ENCODE measurements at regions not wholly inside any gene's neighbourhood (a gene's known extent, or its start where the extent isn't known, plus 50 kb on each side); places are given as distances from the start of the nearest gene placed in this dataset.

DNA sequence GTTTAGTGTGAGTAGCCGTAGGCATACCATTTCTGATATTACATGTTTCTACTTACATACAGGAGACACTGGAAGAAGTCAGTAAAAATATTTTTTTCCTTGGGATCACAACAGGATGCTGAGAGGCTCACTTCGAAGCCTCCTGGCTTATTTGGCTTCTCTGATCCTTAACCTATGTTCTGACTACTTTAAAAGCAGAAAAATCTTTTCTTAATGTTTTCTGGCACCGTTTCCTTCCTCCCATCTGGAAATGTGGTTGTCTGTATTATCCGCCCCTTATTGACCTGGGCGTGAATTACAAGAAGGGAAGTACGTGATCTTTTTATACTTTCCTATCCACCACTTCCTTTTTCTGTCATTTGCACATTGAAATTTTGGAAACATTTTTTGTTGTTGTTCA lies 379.6 kb downstream of the COL12A1 start:
- Histone ChIP-seq H3K4me3 (ENCODE audit: insufficient read length, low read depth) (no peak overlapping the region), H3K4me1 (ENCODE audit: insufficient read depth, insufficient read length) (no peaks in the 10 kb centered on the region), H3K9me3 (ENCODE audit: insufficient read depth, low read length) (no peaks in the 10 kb centered on the region), H3K36me3 (ENCODE audit: insufficient read depth, insufficient read length, low read length) (no peaks in the 10 kb centered on the region), H3K9ac (ENCODE audit: insufficient read length, low read depth) (no peak overlapping the region), H3K27me3 (ENCODE audit: insufficient read depth, insufficient read length) (no peaks in the 10 kb centered on the region)
- TF ChIP-seq ZNF274 (IDR thresholded peaks at IDR 0.05; ENCODE audit: low read depth, low read length) (no peak), YY1 (IDR thresholded peaks at IDR 0.05; ENCODE audit: insufficient read depth, insufficient read length) (no peak), SUZ12 (IDR thresholded peaks at IDR 0.05; ENCODE audit: extremely low read depth, insufficient read depth, insufficient read length) (no peak)
- no peak for DNase-seq (ENCODE audit: low read depth, low spot score)

DNA sequence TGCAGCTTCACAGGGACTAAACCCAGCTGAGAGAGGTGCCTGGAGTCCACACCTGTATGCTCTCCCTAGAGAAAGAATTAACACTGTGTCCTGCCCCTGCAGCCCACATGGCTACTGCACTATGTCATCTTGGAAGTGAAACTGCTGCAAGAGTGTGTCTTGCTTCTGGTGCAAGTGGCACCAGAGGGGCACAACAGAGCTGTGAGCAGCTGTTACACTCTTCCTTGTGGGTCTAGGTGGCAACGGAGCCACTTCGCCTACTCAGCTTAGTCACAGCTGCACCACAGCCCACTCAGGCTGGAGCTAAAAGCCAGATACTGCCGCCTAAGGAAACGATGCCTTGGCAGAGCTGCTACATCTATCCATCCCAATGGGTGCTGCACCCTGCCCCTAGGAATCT lies 391.4 kb downstream of the COL12A1 start:
- Histone ChIP-seq H3K9me3 (ENCODE audit: insufficient read depth, low read length) (no peaks in the 10 kb centered on the region), H3K4me1 (ENCODE audit: insufficient read depth, insufficient read length) (no peaks in the 10 kb centered on the region), H3K36me3 (ENCODE audit: insufficient read depth, insufficient read length, low read length) (no peaks in the 10 kb centered on the region), H3K27me3 (ENCODE audit: insufficient read depth, insufficient read length) (no peaks in the 10 kb centered on the region), H3K9ac (ENCODE audit: insufficient read length, low read depth) (no peak overlapping the region), H3K4me3 (ENCODE audit: insufficient read length, low read depth) (no peak overlapping the region)
- TF ChIP-seq YY1 (IDR thresholded peaks at IDR 0.05; ENCODE audit: insufficient read depth, insufficient read length) (no peak), SUZ12 (IDR thresholded peaks at IDR 0.05; ENCODE audit: extremely low read depth, insufficient read depth, insufficient read length) (no peak), ZNF274 (IDR thresholded peaks at IDR 0.05; ENCODE audit: low read depth, low read length) (no peak)
- DNase-seq (ENCODE audit: low read depth, low spot score), result no peak

DNA sequence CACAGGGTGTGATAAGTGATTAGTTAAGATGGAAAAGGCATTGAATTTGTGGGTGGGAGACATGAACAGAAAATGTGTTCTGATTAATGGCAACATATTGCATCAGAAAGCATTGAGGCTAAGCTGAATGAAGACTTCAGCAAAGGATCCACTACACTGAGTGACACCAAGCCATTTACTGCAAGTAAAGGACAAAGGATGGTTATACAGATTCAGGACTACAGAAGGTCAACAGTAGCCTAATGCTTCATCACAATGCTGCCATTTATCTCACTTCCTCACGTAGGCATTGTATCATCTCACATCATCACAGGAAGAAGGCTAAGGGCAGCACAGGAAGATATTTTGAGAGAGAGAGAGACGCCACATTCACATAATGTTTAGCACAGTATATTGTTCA lies 398.2 kb downstream of the COL12A1 start:
- no peaks in the 10 kb centered on the region for H3K4me1 ChIP-seq (ENCODE audit: insufficient read depth, insufficient read length)
- DNase-seq (ENCODE audit: low read depth, low spot score), result no peak
- TF ChIP-seq SUZ12 (IDR thresholded peaks at IDR 0.05; ENCODE audit: extremely low read depth, insufficient read depth, insufficient read length) (no peak), YY1 (IDR thresholded peaks at IDR 0.05; ENCODE audit: insufficient read depth, insufficient read length) (no peak), ZNF274 (IDR thresholded peaks at IDR 0.05; ENCODE audit: low read depth, low read length) (no peak)
- H3K4me3 ChIP-seq (ENCODE audit: insufficient read length, low read depth), result no peak overlapping the region
- no peaks in the 10 kb centered on the region for H3K27me3 ChIP-seq (ENCODE audit: insufficient read depth, insufficient read length)
- H3K36me3 ChIP-seq (ENCODE audit: insufficient read depth, insufficient read length, low read length), result no peaks in the 10 kb centered on the region
- H3K9ac ChIP-seq (ENCODE audit: insufficient read length, low read depth), result no peak overlapping the region
- no peaks in the 10 kb centered on the region for H3K9me3 ChIP-seq (ENCODE audit: insufficient read depth, low read length)

DNA sequence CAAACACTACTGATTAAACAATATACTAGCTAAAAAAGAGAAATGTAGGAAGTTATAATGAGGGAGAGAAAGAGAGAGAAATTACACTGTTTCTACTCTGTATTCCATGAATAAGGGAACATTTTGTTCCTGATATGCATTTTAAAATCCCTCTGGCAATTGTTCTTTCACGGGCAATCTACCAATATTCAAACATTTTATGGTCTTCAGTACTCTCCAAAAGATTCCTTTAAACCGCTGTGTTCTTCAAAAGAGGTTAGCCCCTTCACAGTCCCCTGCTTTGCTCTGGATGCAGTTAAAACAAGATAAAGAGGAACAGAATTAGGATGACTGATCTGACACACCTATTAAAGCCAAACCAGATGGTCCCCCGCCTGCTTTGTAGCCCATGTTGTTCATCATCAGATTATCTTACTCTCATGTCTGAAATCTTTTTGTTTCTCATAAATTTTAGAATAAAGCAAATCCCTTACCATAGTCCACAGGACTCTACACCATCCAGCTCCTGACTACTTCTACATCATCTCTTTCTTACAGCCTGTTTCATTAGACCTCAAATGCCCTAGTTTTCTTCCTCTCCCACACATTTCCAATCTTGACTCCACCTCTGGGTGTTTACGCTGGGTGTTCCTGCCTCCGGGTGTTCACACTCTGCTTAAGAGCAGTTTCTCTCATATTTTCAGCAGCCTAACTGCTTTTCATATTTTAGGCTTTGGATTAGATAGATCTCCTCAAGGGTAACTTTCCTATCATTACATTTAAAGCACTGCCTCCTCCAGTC lies 399.7 kb downstream of the COL12A1 start:
- H3K4me1 ChIP-seq (ENCODE audit: insufficient read depth, insufficient read length), result no peaks in the 10 kb centered on the region
- no peaks in the 10 kb centered on the region for H3K27me3 ChIP-seq (ENCODE audit: insufficient read depth, insufficient read length)
- no peaks in the 10 kb centered on the region for H3K36me3 ChIP-seq (ENCODE audit: insufficient read depth, insufficient read length, low read length)
- H3K9me3 ChIP-seq (ENCODE audit: insufficient read depth, low read length), result 0 out of 2 replicates have a peak, but pooled peaks cover 1% of the 10 kb centered on the region
- DNase-seq (ENCODE audit: low read depth, low spot score), result no peak
- no peak overlapping the region for H3K4me3 ChIP-seq (ENCODE audit: insufficient read length, low read depth)
- no peak for TF ChIP-seq SUZ12 (IDR thresholded peaks at IDR 0.05; ENCODE audit: extremely low read depth, insufficient read depth, insufficient read length)
- no peak for TF ChIP-seq YY1 (IDR thresholded peaks at IDR 0.05; ENCODE audit: insufficient read depth, insufficient read length)
- no peak for TF ChIP-seq ZNF274 (IDR thresholded peaks at IDR 0.05; ENCODE audit: low read depth, low read length)
- no peak overlapping the region for H3K9ac ChIP-seq (ENCODE audit: insufficient read length, low read depth)

DNA sequence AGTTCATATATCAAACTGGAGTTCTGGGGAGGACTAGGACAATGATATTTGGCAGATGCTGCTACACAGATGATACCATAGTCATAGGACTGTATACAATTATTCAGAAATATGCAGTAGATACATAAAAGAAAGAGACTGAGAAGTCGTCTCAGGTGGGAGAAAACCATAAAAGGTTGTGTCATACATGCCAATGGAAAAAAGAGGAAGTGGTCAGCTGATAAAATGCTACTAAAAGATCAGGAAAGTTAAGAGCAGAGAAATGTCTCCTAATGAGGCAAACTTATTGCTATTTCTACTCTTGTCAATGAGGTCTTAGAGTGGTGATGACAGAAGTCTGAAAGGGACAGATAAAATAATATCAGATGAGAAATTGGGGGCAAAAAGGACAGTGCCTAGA lies 407.6 kb downstream of the COL12A1 start:
- no peak for DNase-seq (ENCODE audit: low read depth, low spot score)
- Histone ChIP-seq H3K27me3 (ENCODE audit: insufficient read depth, insufficient read length) (no peaks in the 10 kb centered on the region), H3K4me3 (ENCODE audit: insufficient read length, low read depth) (no peak overlapping the region), H3K9ac (ENCODE audit: insufficient read length, low read depth) (no peak overlapping the region), H3K36me3 (ENCODE audit: insufficient read depth, insufficient read length, low read length) (no peaks in the 10 kb centered on the region), H3K4me1 (ENCODE audit: insufficient read depth, insufficient read length) (no peaks in the 10 kb centered on the region), H3K9me3 (ENCODE audit: insufficient read depth, low read length) (peaks cover 4% of the 10 kb centered on the region; the same call in 1 of the 2 replicates)
- TF ChIP-seq SUZ12 (IDR thresholded peaks at IDR 0.05; ENCODE audit: extremely low read depth, insufficient read depth, insufficient read length) (no peak), ZNF274 (IDR thresholded peaks at IDR 0.05; ENCODE audit: low read depth, low read length) (no peak), YY1 (IDR thresholded peaks at IDR 0.05; ENCODE audit: insufficient read depth, insufficient read length) (no peak)

DNA sequence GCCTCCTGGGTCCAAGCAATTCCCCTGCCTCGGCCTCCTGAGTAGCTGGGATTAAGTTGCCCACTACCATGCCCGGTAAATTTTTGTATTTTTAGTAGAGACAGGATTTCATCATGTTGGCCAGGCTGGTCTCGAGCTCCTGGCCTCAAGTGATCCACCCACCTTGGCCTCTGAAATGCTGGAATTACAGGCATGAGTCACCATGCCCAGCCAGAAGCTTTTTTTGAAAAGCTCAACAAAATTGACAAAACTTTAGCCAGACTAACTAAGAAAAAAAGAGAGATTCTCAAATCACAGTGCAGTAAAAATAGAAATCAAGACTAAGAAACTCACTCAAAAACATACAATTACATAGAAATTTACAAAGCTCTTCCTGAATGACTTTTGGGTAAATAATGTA lies 420.6 kb downstream of the COL12A1 start:
- H3K4me3 ChIP-seq (ENCODE audit: insufficient read length, low read depth), result no peak overlapping the region
- no peak for DNase-seq (ENCODE audit: low read depth, low spot score)
- TF ChIP-seq ZNF274 (IDR thresholded peaks at IDR 0.05; ENCODE audit: low read depth, low read length), result no peak
- TF ChIP-seq SUZ12 (IDR thresholded peaks at IDR 0.05; ENCODE audit: extremely low read depth, insufficient read depth, insufficient read length), result no peak
- TF ChIP-seq YY1 (IDR thresholded peaks at IDR 0.05; ENCODE audit: insufficient read depth, insufficient read length), result no peak

DNA sequence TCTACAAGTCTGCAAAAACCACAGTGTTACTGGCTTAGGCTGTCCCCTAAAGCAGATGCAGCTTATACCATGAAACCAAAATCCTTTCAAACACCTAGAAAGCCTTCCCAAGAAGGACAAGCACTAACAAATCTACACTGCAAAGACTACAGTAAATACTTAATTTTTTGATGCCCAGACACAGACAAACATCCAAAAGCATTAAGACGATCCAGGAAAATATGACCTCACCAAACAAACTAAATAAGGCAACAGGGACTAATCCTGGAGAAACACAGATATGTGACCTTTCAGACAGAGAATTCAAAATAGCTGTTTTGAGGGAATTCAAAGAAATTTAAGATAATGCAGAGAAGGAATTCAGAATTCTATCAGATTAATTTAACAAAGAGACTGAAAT lies 423.5 kb downstream of the COL12A1 start:
- H3K4me3 ChIP-seq (ENCODE audit: insufficient read length, low read depth), result no peak overlapping the region
- H3K9ac ChIP-seq (ENCODE audit: insufficient read length, low read depth), result no peak overlapping the region

More for the DNA sequence above, 420.6 kb downstream of the COL12A1 start:
- H3K4me1 ChIP-seq (ENCODE audit: insufficient read depth, insufficient read length), result no peaks in the 10 kb centered on the region
- no peak overlapping the region for H3K9ac ChIP-seq (ENCODE audit: insufficient read length, low read depth)
- no peaks in the 10 kb centered on the region for H3K9me3 ChIP-seq (ENCODE audit: insufficient read depth, low read length)
- no peaks in the 10 kb centered on the region for H3K27me3 ChIP-seq (ENCODE audit: insufficient read depth, insufficient read length)
- H3K36me3 ChIP-seq (ENCODE audit: insufficient read depth, insufficient read length, low read length), result no peaks in the 10 kb centered on the region

More for the DNA sequence above, 423.5 kb downstream of the COL12A1 start:
- Histone ChIP-seq H3K9me3 (ENCODE audit: insufficient read depth, low read length) (no peaks in the 10 kb centered on the region), H3K36me3 (ENCODE audit: insufficient read depth, insufficient read length, low read length) (no peaks in the 10 kb centered on the region), H3K27me3 (ENCODE audit: insufficient read depth, insufficient read length) (no peaks in the 10 kb centered on the region), H3K4me1 (ENCODE audit: insufficient read depth, insufficient read length) (no peaks in the 10 kb centered on the region)
- no peak for DNase-seq (ENCODE audit: low read depth, low spot score)
- TF ChIP-seq YY1 (IDR thresholded peaks at IDR 0.05; ENCODE audit: insufficient read depth, insufficient read length) (no peak), ZNF274 (IDR thresholded peaks at IDR 0.05; ENCODE audit: low read depth, low read length) (no peak), SUZ12 (IDR thresholded peaks at IDR 0.05; ENCODE audit: extremely low read depth, insufficient read depth, insufficient read length) (no peak)

All from NT2/D1 (cell line).